Neural cell (in vitro differentiated cells): ENCODE measurements at regions not wholly inside any gene's neighbourhood (a gene's known extent, or its start where the extent isn't known, plus 50 kb on each side); places are given as distances from the start of the nearest gene placed in this dataset.

Experiments
- H2AFZ ChIP-seq: fragments of 200-600, 300-800 bp; sonication (generic), shearing (Covaris generic); 2 replicates; pipeline ENCODE4 v1.6.0; 2014; ENCODE audit warnings: low read depth, mild to moderate bottlenecking, antibody characterized with exemption, low read length, moderate library complexity
- H3F3A ChIP-seq: fragments of 200-600 bp; shearing (Covaris generic); 2 replicates; pipeline ENCODE4 v1.6.1; 2016; ENCODE audit warnings: mild to moderate bottlenecking, moderate library complexity, mixed read lengths, antibody characterized with exemption, low read length; ENCODE audit not compliant: insufficient read depth, poor library complexity, severe bottlenecking
- H3K27ac ChIP-seq: fragments of 200-600, 300-800 bp; sonication (generic), shearing (Covaris generic); 2 replicates; pipeline ENCODE4 v1.5.1; 2014; ENCODE audit warnings: mild to moderate bottlenecking, low read length, moderate library complexity
- H3K27me3 ChIP-seq: fragments of 300-800, 200-600 bp; sonication (generic), shearing (Covaris generic); 2 replicates; pipeline ENCODE4 v1.6.0; 2014; ENCODE audit warnings: mild to moderate bottlenecking, low read depth, low read length, moderate library complexity; ENCODE audit not compliant: insufficient read depth
- H3K36me3 ChIP-seq: fragments of 300-800, 200-600 bp; sonication (generic), shearing (Covaris generic); 2 replicates; pipeline ENCODE4 v1.5.1; 2014; ENCODE audit warnings: mild to moderate bottlenecking, antibody characterized with exemption, low read length, moderate library complexity; ENCODE audit not compliant: insufficient read depth
- H3K4me2 ChIP-seq: fragments of 300-800, 200-600 bp; sonication (generic), shearing (Covaris generic); 2 replicates; pipeline ENCODE4 v1.6.0; 2014; ENCODE audit warnings: mild to moderate bottlenecking, low read length
- H3K4me3 ChIP-seq: fragments of 300-800, 200-600 bp; sonication (generic), shearing (Covaris generic); 2 replicates; pipeline ENCODE4 v1.5.1; 2014; ENCODE audit warnings: mild to moderate bottlenecking, low read length, moderate library complexity
- H3K79me2 ChIP-seq: fragments of 200-600 bp; shearing (Covaris generic); replicated peaks from 2 replicates; pipeline ENCODE4 v1.6.0; 2014; ENCODE audit warnings: mild to moderate bottlenecking, low read length, moderate library complexity; ENCODE audit not compliant: insufficient read depth
- H3K9ac ChIP-seq: fragments of 300-800, 200-600 bp; sonication (generic), shearing (Covaris generic); 2 replicates; pipeline ENCODE4 v1.6.1; 2016; ENCODE audit warnings: mild to moderate bottlenecking, low read length, mixed read lengths
- H3K9me2 ChIP-seq: fragments of 200-600 bp; shearing (Covaris generic); 2 replicates; pipeline ENCODE4 v1.6.1; 2016; ENCODE audit warnings: mild to moderate bottlenecking, low read length, mixed read lengths; ENCODE audit not compliant: insufficient read depth
- H3K9me3 ChIP-seq: fragments of 200-600, 300-800 bp; sonication (generic), shearing (Covaris generic); 2 replicates; pipeline ENCODE4 v1.6.1; 2016; ENCODE audit warnings: mild to moderate bottlenecking, mixed run types, low read length, moderate library complexity, mixed read lengths
- H4K20me1 ChIP-seq: fragments of 200-600 bp; shearing (Covaris generic); 2 replicates; pipeline ENCODE4 v1.6.1; 2016; ENCODE audit warnings: mild to moderate bottlenecking, mixed run types; ENCODE audit not compliant: insufficient read depth
- EP300 ChIP-seq: fragments of 450-650 bp; conservative IDR thresholded peaks from 2 replicates; pipeline ENCODE4 v1.6.1; 2014; ENCODE audit warnings: antibody characterized with exemption, mild to moderate bottlenecking, moderate library complexity; ENCODE audit not compliant: poor library complexity, severe bottlenecking
- EZH2 ChIP-seq: fragments of 200-600, 300-800 bp; shearing (Covaris generic), sonication (generic); IDR thresholded peaks from 2 replicates; pipeline ENCODE4 v1.6.1; 2014; ENCODE audit warnings: antibody characterized with exemption, low read length, borderline replicate concordance, mild to moderate bottlenecking; ENCODE audit not compliant: insufficient read depth, poor library complexity, severe bottlenecking
- MXI1 ChIP-seq: fragments of 450-650 bp; conservative IDR thresholded peaks from 2 replicates; pipeline ENCODE4 v1.6.1; 2014; ENCODE audit warnings: antibody characterized with exemption, mild to moderate bottlenecking; ENCODE audit not compliant: poor library complexity, severe bottlenecking
- RAD21 ChIP-seq: fragments of 450-650 bp; conservative IDR thresholded peaks from 2 replicates; pipeline ENCODE4 v1.6.1; 2014; ENCODE audit warnings: antibody characterized with exemption, mild to moderate bottlenecking, moderate library complexity
- REST ChIP-seq: IDR thresholded peaks from 2 replicates; pipeline ENCODE4 v1.6.1; 2012; ENCODE audit warnings: borderline replicate concordance
- SMC3 ChIP-seq: fragments of 450-650 bp; conservative IDR thresholded peaks from 2 replicates; pipeline ENCODE4 v1.6.1; 2014; ENCODE audit warnings: antibody characterized with exemption, mild to moderate bottlenecking, moderate library complexity; ENCODE audit not compliant: poor library complexity
- TAF1 ChIP-seq: IDR thresholded peaks from 2 replicates; pipeline ENCODE4 v1.6.1; 2012; ENCODE audit warnings: low read depth
- TF ChIP-seq, protein P1 (sequence below): fragments of 450-650 bp; IDR thresholded peaks from 2 replicates; pipeline ENCODE4 v1.5.1; 2014; ENCODE audit warnings: antibody characterized with exemption, mild to moderate bottlenecking, moderate library complexity; ENCODE audit not compliant: poor library complexity, severe bottlenecking

DNA sequence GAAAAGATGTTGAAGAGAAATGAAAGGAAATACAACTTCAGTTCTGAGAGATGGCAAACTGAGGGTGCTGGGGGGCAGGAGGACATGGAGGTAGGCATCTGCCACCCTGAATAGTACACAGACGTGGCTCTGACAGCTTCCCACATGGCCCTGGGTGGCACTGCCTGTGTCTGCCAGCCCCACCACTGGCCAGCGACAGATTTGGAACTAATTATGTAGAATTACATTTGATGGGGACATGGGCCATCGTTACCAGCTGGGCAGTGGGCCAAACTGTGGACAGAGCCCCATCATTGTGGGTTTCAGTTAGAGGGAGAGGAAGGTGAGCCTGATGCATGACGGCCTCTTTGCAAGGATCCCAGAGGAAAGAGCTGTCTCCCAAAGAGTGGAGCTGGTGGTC, 216.0 kb upstream of the HAAO start:
- Histone ChIP-seq H3K9ac (no peak overlapping the region), H3K36me3 (no peaks in the 10 kb centered on the region), H3K27ac (no peak overlapping the region), H3K27me3 (no peaks in the 10 kb centered on the region), H3K9me2 (no peaks in the 10 kb centered on the region), H3K4me2 (no peak overlapping the region), H3K9me3 (no peaks in the 10 kb centered on the region), H3F3A (no peaks in the 10 kb centered on the region), H3K79me2 (no peaks in the 10 kb centered on the region), H3K4me3 (no peak overlapping the region), H4K20me1 (no peaks in the 10 kb centered on the region), H2AFZ (no peak overlapping the region)
- TF ChIP-seq, protein P1, sequence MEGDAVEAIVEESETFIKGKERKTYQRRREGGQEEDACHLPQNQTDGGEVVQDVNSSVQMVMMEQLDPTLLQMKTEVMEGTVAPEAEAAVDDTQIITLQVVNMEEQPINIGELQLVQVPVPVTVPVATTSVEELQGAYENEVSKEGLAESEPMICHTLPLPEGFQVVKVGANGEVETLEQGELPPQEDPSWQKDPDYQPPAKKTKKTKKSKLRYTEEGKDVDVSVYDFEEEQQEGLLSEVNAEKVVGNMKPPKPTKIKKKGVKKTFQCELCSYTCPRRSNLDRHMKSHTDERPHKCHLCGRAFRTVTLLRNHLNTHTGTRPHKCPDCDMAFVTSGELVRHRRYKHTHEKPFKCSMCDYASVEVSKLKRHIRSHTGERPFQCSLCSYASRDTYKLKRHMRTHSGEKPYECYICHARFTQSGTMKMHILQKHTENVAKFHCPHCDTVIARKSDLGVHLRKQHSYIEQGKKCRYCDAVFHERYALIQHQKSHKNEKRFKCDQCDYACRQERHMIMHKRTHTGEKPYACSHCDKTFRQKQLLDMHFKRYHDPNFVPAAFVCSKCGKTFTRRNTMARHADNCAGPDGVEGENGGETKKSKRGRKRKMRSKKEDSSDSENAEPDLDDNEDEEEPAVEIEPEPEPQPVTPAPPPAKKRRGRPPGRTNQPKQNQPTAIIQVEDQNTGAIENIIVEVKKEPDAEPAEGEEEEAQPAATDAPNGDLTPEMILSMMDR = no peak
- TF ChIP-seq EZH2 (no peak), EP300 (no peak)

GRCh38 chr2:43007901-43008300, 215.5 kb upstream of the HAAO start:
- Histone ChIP-seq H3K9me3 (no peaks in the 10 kb centered on the region), H3K9ac (no peak overlapping the region), H3F3A (no peaks in the 10 kb centered on the region), H3K4me2 (no peak overlapping the region), H3K79me2 (no peaks in the 10 kb centered on the region), H3K36me3 (no peaks in the 10 kb centered on the region), H2AFZ (no peak overlapping the region), H3K27me3 (no peaks in the 10 kb centered on the region), H3K4me3 (no peak overlapping the region), H3K9me2 (no peaks in the 10 kb centered on the region), H4K20me1 (no peaks in the 10 kb centered on the region), H3K27ac (no peak overlapping the region)
- TF ChIP-seq RAD21 = no peak
- no peak for TF ChIP-seq TAF1
- TF ChIP-seq EZH2 = no peak
- no peak for TF ChIP-seq SMC3
- TF ChIP-seq, protein P1 = no peak
- TF ChIP-seq REST = no peak
- no peak for TF ChIP-seq MXI1
- no peak for TF ChIP-seq EP300
